ENCODE measurements at regions not wholly inside any gene's neighbourhood (a gene's known extent, or its start where the extent isn't known, plus 50 kb on each side); places are given as distances from the start of the nearest gene placed in this dataset.

DNA sequence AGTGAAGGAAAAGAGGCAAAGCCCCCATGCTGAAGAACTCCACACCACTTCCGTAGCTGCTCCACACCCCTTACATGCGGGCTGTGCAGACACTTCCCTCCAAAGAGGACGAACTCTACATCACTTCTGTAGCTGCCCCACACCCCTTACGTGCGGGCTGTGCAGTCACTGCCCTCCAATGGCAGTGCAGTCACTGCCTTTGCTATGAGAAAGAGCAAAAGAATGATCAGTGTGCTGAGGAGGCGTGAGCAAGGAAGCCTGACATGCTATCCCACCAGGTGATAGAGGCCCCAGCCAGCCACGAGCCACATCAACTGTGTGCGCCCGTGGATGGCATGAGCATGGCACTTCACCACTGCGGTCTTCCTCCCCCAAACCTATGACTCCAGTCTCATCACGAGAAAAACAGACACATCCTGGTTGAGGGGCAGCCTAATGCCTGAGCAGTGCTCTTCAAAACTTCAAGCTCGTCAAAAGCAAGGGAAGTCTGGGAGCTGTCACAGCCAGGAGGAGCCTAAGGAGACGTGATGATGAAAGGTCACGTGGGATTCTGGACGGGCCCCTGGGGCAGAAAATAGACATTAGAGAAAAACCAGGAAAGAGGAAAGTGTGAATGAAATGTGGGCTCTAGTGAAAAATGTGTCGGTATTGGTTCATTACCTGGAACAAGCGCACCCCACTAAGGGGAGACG, 60.8 kb upstream of the C14orf180 start:
- TF ChIP-seq, protein P1, sequence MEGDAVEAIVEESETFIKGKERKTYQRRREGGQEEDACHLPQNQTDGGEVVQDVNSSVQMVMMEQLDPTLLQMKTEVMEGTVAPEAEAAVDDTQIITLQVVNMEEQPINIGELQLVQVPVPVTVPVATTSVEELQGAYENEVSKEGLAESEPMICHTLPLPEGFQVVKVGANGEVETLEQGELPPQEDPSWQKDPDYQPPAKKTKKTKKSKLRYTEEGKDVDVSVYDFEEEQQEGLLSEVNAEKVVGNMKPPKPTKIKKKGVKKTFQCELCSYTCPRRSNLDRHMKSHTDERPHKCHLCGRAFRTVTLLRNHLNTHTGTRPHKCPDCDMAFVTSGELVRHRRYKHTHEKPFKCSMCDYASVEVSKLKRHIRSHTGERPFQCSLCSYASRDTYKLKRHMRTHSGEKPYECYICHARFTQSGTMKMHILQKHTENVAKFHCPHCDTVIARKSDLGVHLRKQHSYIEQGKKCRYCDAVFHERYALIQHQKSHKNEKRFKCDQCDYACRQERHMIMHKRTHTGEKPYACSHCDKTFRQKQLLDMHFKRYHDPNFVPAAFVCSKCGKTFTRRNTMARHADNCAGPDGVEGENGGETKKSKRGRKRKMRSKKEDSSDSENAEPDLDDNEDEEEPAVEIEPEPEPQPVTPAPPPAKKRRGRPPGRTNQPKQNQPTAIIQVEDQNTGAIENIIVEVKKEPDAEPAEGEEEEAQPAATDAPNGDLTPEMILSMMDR (IDR thresholded peaks at IDR 0.05), result no peak
- no peak for TF ChIP-seq POLR2AphosphoS5 (IDR thresholded peaks at IDR 0.05)

Data from breast epithelium (tissue), 3 donors.